ENCODE measurements at regions not wholly inside any gene's neighbourhood (a gene's known extent, or its start where the extent isn't known, plus 50 kb on each side); places are given as distances from the start of the nearest gene placed in this dataset.
"Not testable (repeated sequence)": the region's sequence is repeated elsewhere in the genome, so short reads cannot be mapped to it uniquely, and the experiment has no call there.

GRCh38 chr11:16605894-16606783 is 132.3 kb upstream of the C11orf58 start:
- DNase-seq: peak; percentile 99

- DNase-seq: peak; percentile 78
These were observed 133.0 kb upstream of the C11orf58 start for GRCh38 chr11:16605389-16605893.

- peak; percentile 81 for DNase-seq
These were observed 133.6 kb upstream of the C11orf58 start for GRCh38 chr11:16604794-16605388.

GRCh38 chr11:16603890-16604793 is 134.3 kb upstream of the C11orf58 start:
- DNase-seq: peak; percentile 42

GRCh38 chr11:16603245-16603644 is 135.2 kb upstream of the C11orf58 start:
- DNase-seq: peak; percentile 11

- DNase-seq: no peak
These were observed 139.5 kb upstream of the C11orf58 start for GRCh38 chr11:16598906-16599305.

- DNase-seq: no peak
These were observed 140.4 kb upstream of the C11orf58 start for GRCh38 chr11:16598032-16598431.

- no peak for DNase-seq
These were observed 142.2 kb upstream of the C11orf58 start for GRCh38 chr11:16596231-16596630.

- no peak for DNase-seq
These were observed 147.3 kb upstream of the C11orf58 start for GRCh38 chr11:16591157-16591556.

GRCh38 chr11:16587670-16588069 is 150.8 kb upstream of the C11orf58 start:
- no peak for DNase-seq

GRCh38 chr11:16584569-16584968 is 153.9 kb upstream of the C11orf58 start:
- no peak for DNase-seq

GRCh38 chr11:16581078-16581477 is 157.4 kb upstream of the C11orf58 start:
- DNase-seq: not testable (repeated sequence)

- DNase-seq: no peak
These were observed 161.0 kb upstream of the C11orf58 start for GRCh38 chr11:16577490-16577889.

GRCh38 chr11:16574889-16575288 is 163.6 kb upstream of the C11orf58 start:
- DNase-seq: not testable (repeated sequence)

GRCh38 chr11:16572945-16573344 is 165.5 kb upstream of the C11orf58 start:
- no peak for DNase-seq

- no peak for DNase-seq
These were observed 177.3 kb upstream of the C11orf58 start for GRCh38 chr11:16561150-16561549.

GRCh38 chr11:16558494-16558893 is 180.0 kb upstream of the C11orf58 start:
- DNase-seq: no peak

GRCh38 chr11:16555956-16556355 is 182.5 kb upstream of the C11orf58 start:
- DNase-seq: no peak

GRCh38 chr11:16554361-16554760 is 184.1 kb upstream of the C11orf58 start:
- no peak for DNase-seq

GRCh38 chr11:16547879-16548278 is 190.6 kb upstream of the C11orf58 start:
- DNase-seq: no peak

GRCh38 chr11:16543642-16544041 is 187.3 kb upstream of the SOX6 start:
- no peak for DNase-seq

- no peak for DNase-seq
These were observed 186.0 kb upstream of the SOX6 start for GRCh38 chr11:16542353-16542752.

GRCh38 chr11:16536513-16536912 is 180.2 kb upstream of the SOX6 start:
- no peak for DNase-seq
